ENCODE measurements at regions not wholly inside any gene's neighbourhood (a gene's known extent, or its start where the extent isn't known, plus 50 kb on each side); places are given as distances from the start of the nearest gene placed in this dataset.

- no peak for TF ChIP-seq POLR2AphosphoS5 (IDR thresholded peaks at IDR 0.05; ENCODE audit: low read depth, low read length)
- no peak for TF ChIP-seq POLR2A (IDR thresholded peaks at IDR 0.05; ENCODE audit: low read depth, low read length)
- TF ChIP-seq TAF1 (IDR thresholded peaks at IDR 0.05; ENCODE audit: borderline replicate concordance, low read depth, low read length) = no peak
These were observed 886.6 kb downstream of the DIAPH3 start for GRCh38 chr13:59277106-59277505.

Data from GM12892 (cell line).